CD4-positive, alpha-beta T cell (primary cell): ENCODE measurements at regions not wholly inside any gene's neighbourhood (a gene's known extent, or its start where the extent isn't known, plus 50 kb on each side); places are given as distances from the start of the nearest gene placed in this dataset.

Source experiments
- ATAC-seq: fragments of 200-7000 bp; cut with Tn5 transposase; one replicate; pipeline ENCODE4 v1.10.0; 2022; ENCODE audit warnings: mild to moderate bottlenecking; ENCODE audit not compliant: poor library complexity
- CTCF ChIA-PET: fragments of 350-600 bp; sonication (Branson Sonifier 250); formaldehyde crosslinking; loops from one replicate; lab custom pipeline; 2021; ENCODE audit warnings: antibody characterized with exemption, inconsistent platforms; lab: Charles Lee
- POLR2A ChIA-PET: fragments of 350-600 bp; sonication (Branson Sonifier 250); formaldehyde crosslinking; loops from one replicate; lab custom pipeline; 2021; ENCODE audit warnings: antibody characterized with exemption, inconsistent platforms; lab: Charles Lee
- DNase-seq, 14 experiments: peaks; one replicate each; pipeline ENCODE4 v3.0.0-alpha.2; 2013 to 2020; ENCODE audit warnings: mixed read lengths in 2 of 14
- H3K27ac ChIP-seq, 2 donors: one replicate each; pipeline versions ENCODE4 v1.5.1 to v1.7.0; 2013; ENCODE audit warnings: low read length in 2 of 2, low read depth in 1 of 2, mild to moderate bottlenecking in 1 of 2
- H3K27me3 ChIP-seq, 2 experiments: 1 replicate in 1 of 2; 2 replicates in 1 of 2; pipeline versions ENCODE4 v1.6.1 to v1.7.0; 2013; ENCODE audit warnings: low read length in 2 of 2, control low read depth in 1 of 2, mild to moderate bottlenecking in 1 of 2, moderate library complexity in 1 of 2; ENCODE audit not compliant: insufficient read depth in 2 of 2, control insufficient read depth in 1 of 2
- H3K36me3 ChIP-seq: one replicate; pipeline ENCODE4 v1.6.1; 2013; ENCODE audit warnings: low read length, control low read depth; ENCODE audit not compliant: insufficient read depth
- H3K4me1 ChIP-seq: one replicate; pipeline ENCODE4 v1.6.1; 2013; ENCODE audit warnings: low read length, control low read depth; ENCODE audit not compliant: insufficient read depth
- H3K4me3 ChIP-seq: one replicate; pipeline ENCODE4 v1.5.1; 2013; ENCODE audit warnings: mild to moderate bottlenecking, low read length, moderate library complexity
- H3K9me3 ChIP-seq, 2 experiments: 1 replicate in 1 of 2; 2 replicates in 1 of 2; pipeline versions ENCODE4 v1.6.1 to v1.7.0; 2013; ENCODE audit warnings: low read length in 2 of 2, mild to moderate bottlenecking in 2 of 2, control low read depth in 1 of 2, moderate library complexity in 1 of 2; ENCODE audit not compliant: control insufficient read depth in 1 of 2, insufficient read depth in 1 of 2
- H3K27ac Mint-ChIP-seq: one replicate; pipeline ENCODE4 v1.8.0; 2020; ENCODE audit warnings: mixed read lengths
- H3K27me3 Mint-ChIP-seq: one replicate; pipeline ENCODE4 v1.8.0; 2021; ENCODE audit warnings: mixed read lengths
- H3K36me3 Mint-ChIP-seq: one replicate; pipeline ENCODE4 v1.8.0; 2021; ENCODE audit warnings: low read depth, mixed read lengths
- H3K4me1 Mint-ChIP-seq: one replicate; pipeline ENCODE4 v1.8.0; 2021; ENCODE audit warnings: low read depth, mixed read lengths
- H3K4me3 Mint-ChIP-seq: one replicate; pipeline ENCODE4 v1.8.0; 2020; ENCODE audit warnings: mild to moderate bottlenecking, mixed read lengths
- H3K9me3 Mint-ChIP-seq: one replicate; pipeline ENCODE4 v1.8.0; 2020; ENCODE audit warnings: mixed read lengths
- CTCF ChIP-seq: fragments of 200-600 bp; IDR thresholded peaks from one replicate; pipeline ENCODE4 v1.8.0; 2022; ENCODE audit warnings: antibody characterized with exemption, mild to moderate bottlenecking
- intact Hi-C, 2 experiments: fragments of 100-400 bp; cut with DNase I in 1 of 2; cut with micrococcal nuclease in 1 of 2; formaldehyde crosslinking; loops; one replicate each; pipeline versions ENCODE4 v1.15.1 to v1.9.0; 2023 to 2025; cut with DNase I, micrococcal nuclease

- DNase-seq (no peak), ATAC-seq (no peak)
- no peak overlapping the region for H3K4me3 ChIP-seq
- no peak for TF ChIP-seq CTCF
- ChIA-PET CTCF (no interaction called here), POLR2A (no interaction called here)
- no peaks in the 10 kb centered on the region for H3K36me3 ChIP-seq
- Mint-ChIP-seq H3K27me3 (no peaks in the 10 kb centered on the region), H3K4me1 (no peaks in the 10 kb centered on the region), H3K27ac (no peak overlapping the region), H3K9me3 (no peaks in the 10 kb centered on the region), H3K36me3 (no peaks in the 10 kb centered on the region), H3K4me3 (no peak overlapping the region)
- intact Hi-C loops = no loop called here
- no peak overlapping the region for H3K27ac ChIP-seq
- H3K4me1 ChIP-seq = no peaks in the 10 kb centered on the region
- H3K27me3 ChIP-seq = no peaks in the 10 kb centered on the region
- no peaks in the 10 kb centered on the region for H3K9me3 ChIP-seq
Measured at GRCh38 chr12:90621927-90622326, 333.0 kb downstream of the CCER1 start.

- ATAC-seq (no peak), DNase-seq (no peak)
- intact Hi-C loops = no loop called here
- ChIA-PET CTCF (no interaction called here), POLR2A (no interaction called here)
- Mint-ChIP-seq H3K36me3 (no peaks in the 10 kb centered on the region), H3K27ac (no peak overlapping the region), H3K27me3 (no peaks in the 10 kb centered on the region), H3K9me3 (no peaks in the 10 kb centered on the region), H3K4me3 (no peak overlapping the region), H3K4me1 (no peaks in the 10 kb centered on the region)
- H3K4me1 ChIP-seq = no peaks in the 10 kb centered on the region
- no peaks in the 10 kb centered on the region for H3K27me3 ChIP-seq
- no peak overlapping the region for H3K4me3 ChIP-seq
- no peaks in the 10 kb centered on the region for H3K9me3 ChIP-seq
- H3K36me3 ChIP-seq = no peaks in the 10 kb centered on the region
- no peak for TF ChIP-seq CTCF
- no peak overlapping the region for H3K27ac ChIP-seq
Measured at GRCh38 chr12:90619943-90620342, 335.0 kb downstream of the CCER1 start.

- H3K36me3 Mint-ChIP-seq = no peaks in the 10 kb centered on the region
- H3K4me1 Mint-ChIP-seq = no peaks in the 10 kb centered on the region
- no peak overlapping the region for H3K4me3 ChIP-seq
- CTCF ChIA-PET = no interaction called here
- DNase-seq = no peak
- H3K27me3 ChIP-seq = no peaks in the 10 kb centered on the region
- no peak overlapping the region for H3K27ac Mint-ChIP-seq
- no peak overlapping the region for H3K27ac ChIP-seq
- intact Hi-C loops = no loop called here
- H3K4me1 ChIP-seq = no peaks in the 10 kb centered on the region
- H3K27me3 Mint-ChIP-seq = no peaks in the 10 kb centered on the region
- H3K4me3 Mint-ChIP-seq = no peak overlapping the region
- no peaks in the 10 kb centered on the region for H3K36me3 ChIP-seq
- no peaks in the 10 kb centered on the region for H3K9me3 ChIP-seq
- H3K9me3 Mint-ChIP-seq = no peaks in the 10 kb centered on the region
- TF ChIP-seq CTCF = no peak
- POLR2A ChIA-PET = no interaction called here
- ATAC-seq = no peak
Measured at GRCh38 chr12:90618586-90618985, 336.4 kb downstream of the CCER1 start.
